Stimulated activated CD4-positive, alpha-beta T cell treated with anti-CD3 and anti-CD28 coated beads, Interleukin-15, amount 100 ng/mL, for 24 hours (primary cell): ENCODE measurements at regions not wholly inside any gene's neighbourhood (a gene's known extent, or its start where the extent isn't known, plus 50 kb on each side); places are given as distances from the start of the nearest gene placed in this dataset.
"Not testable (repeated sequence)": the region's sequence is repeated elsewhere in the genome, so short reads cannot be mapped to it uniquely, and the experiment has no call there.

Source experiments
- DNase-seq: peaks from one replicate; pipeline ENCODE4 v3.0.0-alpha.2; 2020

GRCh38 chr4:43457866-43458265 is 565.4 kb downstream of the GRXCR1 start:
- DNase-seq = no peak

DNA sequence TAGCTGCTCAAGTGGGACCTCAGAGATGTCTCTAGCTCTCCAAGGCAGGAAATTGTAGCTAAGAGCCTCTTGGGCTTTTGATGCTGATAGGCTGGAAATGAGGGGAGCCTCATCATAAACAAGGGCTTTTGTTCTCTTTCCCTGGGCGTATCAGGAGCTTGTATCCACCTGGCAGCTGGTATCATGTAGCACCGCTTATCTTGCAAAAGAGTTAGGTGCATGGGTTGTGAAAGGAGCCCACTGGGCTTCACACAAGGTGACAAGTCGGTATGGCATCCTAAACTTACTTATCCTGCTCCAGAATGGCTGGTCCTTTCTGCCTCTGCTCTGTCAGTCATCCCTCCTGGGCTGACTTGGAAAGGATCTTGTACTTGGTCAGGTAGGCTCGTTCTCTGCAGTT is 565.8 kb downstream of the GRXCR1 start:
- no peak for DNase-seq

DNA sequence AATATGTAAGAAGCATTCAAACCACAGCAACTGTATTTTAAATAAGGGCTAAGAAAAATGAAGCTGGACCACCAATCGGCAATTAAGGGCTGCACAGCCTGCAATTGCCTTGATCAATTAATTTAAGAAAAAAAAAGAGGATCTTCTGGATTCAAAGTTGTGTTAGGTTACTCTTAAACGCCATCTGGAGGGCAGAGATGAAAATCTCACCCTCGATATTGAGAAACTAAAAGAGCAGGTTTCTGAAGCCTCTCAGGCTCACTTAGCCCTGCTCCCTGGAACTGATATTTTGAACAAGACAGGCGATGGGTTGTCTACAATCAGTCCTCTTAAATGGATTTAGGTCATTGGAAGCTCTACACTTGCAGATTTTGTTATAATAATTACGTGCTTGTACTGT is 579.4 kb downstream of the GRXCR1 start:
- DNase-seq = no peak

DNA sequence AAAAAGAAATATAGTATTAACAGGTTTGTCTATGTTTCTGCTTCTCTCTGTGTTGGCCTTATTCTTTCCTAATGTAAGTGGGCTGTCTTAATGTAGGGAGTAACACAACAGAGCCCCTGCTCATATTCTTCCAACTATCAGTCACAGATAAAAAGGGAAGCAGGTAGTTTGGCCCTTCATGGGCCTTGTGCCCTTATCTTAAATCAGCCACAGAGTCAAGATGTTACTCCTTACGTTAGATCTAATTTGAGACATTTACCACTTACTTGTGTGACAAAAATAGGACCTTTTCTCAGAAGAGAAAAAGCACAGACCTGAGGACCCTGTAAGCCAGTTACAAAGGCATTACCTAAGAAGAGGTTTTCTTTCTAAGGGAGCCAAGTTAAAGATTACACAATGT is 589.0 kb downstream of the GRXCR1 start:
- no peak for DNase-seq

DNA sequence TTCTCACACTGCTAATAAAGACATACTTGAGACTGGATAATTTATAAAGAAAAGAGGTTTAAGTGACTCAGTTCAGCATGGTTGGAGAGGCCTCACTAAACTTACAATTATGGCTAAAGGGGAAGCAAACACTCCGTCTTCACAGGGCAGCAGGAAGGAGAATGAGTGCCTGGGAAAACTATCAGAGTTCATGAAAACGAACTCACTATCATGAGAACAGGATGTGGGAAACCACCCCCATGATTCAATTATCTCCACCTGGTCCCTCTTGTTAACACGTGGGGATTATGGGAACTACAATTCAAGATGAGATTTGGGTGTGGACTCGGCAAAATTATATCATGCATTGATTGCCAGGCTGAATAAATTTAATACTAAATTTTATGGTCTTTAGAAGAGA is 592.7 kb downstream of the GRXCR1 start:
- DNase-seq = no peak

- DNase-seq = no peak
Observed at GRCh38 chr4:43496188-43496587, 603.7 kb downstream of the GRXCR1 start.

DNA sequence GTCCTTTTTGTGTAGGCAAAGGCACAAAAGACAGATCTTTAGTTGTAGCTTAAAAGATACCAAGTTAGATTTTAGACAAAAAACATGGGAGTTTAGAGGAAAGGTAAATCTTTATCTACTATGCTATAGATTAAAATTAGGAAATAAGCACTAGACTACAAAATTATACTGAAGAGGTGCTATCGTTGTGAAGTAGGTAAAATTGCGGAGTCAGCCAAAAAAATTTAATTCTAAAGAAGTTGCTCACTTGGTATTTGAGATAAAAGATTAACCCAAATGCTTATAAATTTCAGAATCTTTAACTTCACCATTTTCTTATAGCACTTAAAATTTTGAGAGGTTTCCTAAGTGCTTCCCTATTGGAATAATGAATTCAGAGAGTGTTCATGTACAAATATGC is 604.1 kb downstream of the GRXCR1 start:
- no peak for DNase-seq

GRCh38 chr4:43505823-43506222 is 613.3 kb downstream of the GRXCR1 start:
- not testable (repeated sequence) for DNase-seq

- DNase-seq = no peak
Observed at GRCh38 chr4:43512253-43512652, 619.7 kb downstream of the GRXCR1 start.

DNA sequence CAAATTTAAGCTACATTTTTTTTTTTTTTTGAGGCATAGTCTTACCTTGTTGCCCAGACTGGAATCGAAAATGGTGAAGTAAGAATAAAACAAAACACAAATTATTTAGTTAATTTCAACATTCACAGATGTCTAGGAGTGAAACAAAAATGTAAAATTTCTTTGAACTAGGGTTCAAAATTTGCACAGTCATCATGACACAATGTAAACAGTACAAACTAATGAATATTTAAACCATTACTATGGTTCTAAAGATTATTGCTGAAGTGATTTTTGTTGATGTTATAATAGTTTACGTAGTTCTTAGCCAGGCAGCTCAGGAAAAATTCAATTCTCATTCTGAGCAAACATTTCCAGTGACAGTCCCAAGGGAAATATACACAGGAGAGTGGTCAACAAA is 633.1 kb downstream of the GRXCR1 start:
- no peak for DNase-seq

- DNase-seq = no peak
Observed at GRCh38 chr4:43547561-43547960, 655.0 kb downstream of the GRXCR1 start.

DNA sequence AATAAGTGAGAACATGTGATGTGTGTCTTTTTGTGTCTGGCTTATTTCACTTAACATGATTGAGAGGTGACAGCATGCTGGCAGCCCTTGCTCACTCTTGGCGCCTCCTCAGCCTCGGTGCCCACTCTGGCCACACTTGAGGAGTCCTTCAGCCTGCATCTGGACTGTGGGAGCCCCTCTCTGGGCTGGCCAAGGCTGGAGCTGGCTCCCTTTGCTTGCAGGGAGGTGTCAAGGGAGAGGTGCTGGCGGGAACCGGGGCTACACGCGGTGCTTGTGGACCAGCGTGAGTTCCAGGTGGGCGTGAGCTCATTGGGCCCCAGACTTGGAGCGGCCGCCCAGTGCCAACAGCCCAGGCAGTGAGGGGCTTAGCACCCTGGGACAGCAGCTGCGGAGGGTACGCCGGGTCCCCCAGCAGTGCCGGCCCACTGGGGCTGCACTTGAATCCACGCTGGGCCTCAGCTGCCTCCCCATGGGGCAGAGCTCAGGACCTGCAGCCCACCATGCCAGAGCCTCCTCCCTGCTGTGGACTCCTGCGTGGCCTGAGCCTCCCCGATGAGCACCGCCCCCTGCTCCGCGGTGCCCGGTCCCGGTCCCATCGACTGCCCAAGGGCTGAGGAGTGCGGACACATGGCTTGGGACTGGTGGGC is 658.6 kb downstream of the GRXCR1 start:
- DNase-seq = no peak

GRCh38 chr4:43556262-43556661 is 663.7 kb downstream of the GRXCR1 start:
- DNase-seq = no peak

- no peak for DNase-seq
Observed at GRCh38 chr4:43560047-43560446, 667.5 kb downstream of the GRXCR1 start.

DNA sequence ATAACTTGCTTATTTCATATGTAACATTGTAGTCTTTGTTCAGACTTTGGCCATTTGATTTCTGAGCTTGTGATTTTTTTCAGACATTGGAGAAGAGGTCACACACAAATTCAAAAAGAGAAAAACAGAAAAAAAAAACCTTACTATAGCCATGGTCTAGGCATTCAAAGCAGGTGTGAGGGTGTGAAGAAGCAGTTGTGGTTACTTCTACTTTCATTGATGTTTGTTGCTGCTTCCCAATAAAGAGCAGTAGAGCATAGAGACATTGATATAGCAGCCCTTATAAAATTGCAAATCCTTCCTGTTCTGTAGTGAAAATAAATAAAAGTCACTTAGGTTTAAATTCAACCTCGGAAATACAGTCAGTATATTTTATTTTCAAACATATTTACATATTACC is 671.6 kb downstream of the GRXCR1 start:
- no peak for DNase-seq

GRCh38 chr4:43564591-43564990 is 672.1 kb downstream of the GRXCR1 start:
- DNase-seq = no peak

GRCh38 chr4:43567644-43568043 is 675.1 kb downstream of the GRXCR1 start:
- DNase-seq = no peak

- no peak for DNase-seq
Observed at GRCh38 chr4:43586813-43587212, 694.3 kb downstream of the GRXCR1 start.

GRCh38 chr4:43587758-43588157 is 695.2 kb downstream of the GRXCR1 start:
- DNase-seq = no peak

- no peak for DNase-seq
Observed at GRCh38 chr4:43607400-43607799, 714.9 kb downstream of the GRXCR1 start.

DNA sequence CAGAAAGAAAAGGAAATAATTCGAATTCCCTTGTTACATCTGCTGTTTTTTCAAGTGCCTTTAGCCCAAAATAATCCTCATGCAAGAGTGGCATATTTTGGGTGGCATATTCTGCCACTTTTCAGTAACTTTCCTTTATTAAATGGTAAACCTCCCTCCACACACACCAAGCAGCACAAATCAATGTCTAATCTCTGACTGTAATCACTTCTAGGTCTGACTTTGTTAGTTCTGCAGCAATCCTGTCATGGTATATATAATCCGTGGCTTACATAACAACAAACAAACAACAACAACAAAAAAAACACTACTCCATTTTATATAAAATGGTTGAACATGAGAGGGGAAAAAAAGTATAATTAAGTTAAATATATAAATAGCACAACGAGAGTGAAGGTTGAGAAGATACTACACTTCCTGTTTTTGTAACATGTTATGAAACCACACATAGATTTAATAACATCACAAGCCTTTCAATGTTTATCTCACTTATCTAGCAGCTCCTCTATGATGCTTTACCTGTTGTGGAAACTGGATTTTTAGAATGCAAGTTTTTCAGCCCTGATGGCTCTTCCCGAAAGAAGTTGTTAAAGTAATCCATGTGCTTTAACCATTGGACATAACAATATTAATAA is 715.4 kb downstream of the GRXCR1 start:
- DNase-seq = no peak

GRCh38 chr4:43619219-43619618 is 726.7 kb downstream of the GRXCR1 start:
- no peak for DNase-seq

GRCh38 chr4:43637893-43638292 is 745.4 kb downstream of the GRXCR1 start:
- not testable (repeated sequence) for DNase-seq

DNA sequence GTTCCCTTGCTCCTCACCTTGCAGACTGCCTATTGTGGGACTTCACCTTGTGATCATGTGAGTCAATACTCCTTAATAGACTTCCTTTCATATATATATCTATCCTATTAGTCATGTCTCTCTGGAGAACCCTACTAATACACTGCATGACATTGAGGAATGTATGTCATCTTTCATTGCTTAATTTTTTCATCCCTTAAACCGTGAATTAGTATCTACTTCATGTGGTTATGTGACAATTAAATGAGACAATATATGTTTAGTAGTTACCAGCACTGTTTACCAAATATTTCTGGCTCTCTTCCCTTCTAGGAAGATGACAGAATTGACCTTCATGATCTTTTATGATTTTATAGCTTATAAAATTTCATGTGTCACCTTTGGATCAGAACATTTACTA is 759.5 kb downstream of the GRXCR1 start:
- no peak for DNase-seq

- not testable (repeated sequence) for DNase-seq
Observed at GRCh38 chr4:43659547-43659946, 767.0 kb downstream of the GRXCR1 start.
